K562 (cell line): ENCODE measurements at regions not wholly inside any gene's neighbourhood (a gene's known extent, or its start where the extent isn't known, plus 50 kb on each side); places are given as distances from the start of the nearest gene placed in this dataset.

Experiments
- ATAC-seq: fragments of 200-7000 bp; cut with Tn5 transposase; 3 replicates; pipeline ENCODE4 v1.9.1; 2020; ENCODE audit warnings: moderate library complexity
- BruUV-seq: library from RNA; stranded (reverse); fragments of 400-500 nt; replicated peaks from 2 replicates; lab custom pipeline; 2021; lab: Mats Ljungman, UMichigan
- CTCF ChIA-PET: fragments of 300-600 bp; formaldehyde crosslinking; extraction: SDS; loops from one replicate; lab custom pipeline; 2021; ENCODE audit warnings: low intra/inter-chr PET ratio; lab: Yijun Ruan, JAX
- POLR2A ChIA-PET: fragments of 300-600, 350-650 bp; sonication (Branson Sonifier 250); formaldehyde crosslinking; extraction: SDS; loops from one replicate; lab custom pipeline; 2021; ENCODE audit warnings: antibody characterized with exemption, inconsistent platforms; lab: Yijun Ruan, JAX
- DNase-seq, 4 experiments: peaks; one replicate each; pipeline versions ENCODE4 v3.0.0 to v3.0.0-alpha.2; 2011 to 2018; ENCODE audit warnings: low spot score in 3 of 4, mixed read lengths in 3 of 4; ENCODE audit errors: extremely low read depth in 1 of 4
- FAIRE-seq: peaks from 2 replicates; lab custom pipeline; 2011; peaks lifted over from hg19 to GRCh38; lab: Jason Lieb, UNC
- H2AFZ ChIP-seq: 2 replicates; pipeline ENCODE4 v1.6.0; 2011; ENCODE audit warnings: low read depth, low read length, control low read depth, inconsistent platforms
- H3K27ac ChIP-seq: fragments of 200-600 bp; 3 replicates; pipeline ENCODE4 v1.8.0; 2011; ENCODE audit warnings: low read depth, mild to moderate bottlenecking, control low read depth, inconsistent platforms, low read length, moderate library complexity, mixed read lengths; ENCODE audit errors: extremely low read depth
- H3K27me3 ChIP-seq, 2 experiments: fragments of 300-600 bp in 1 of 2; 2 replicates in 1 of 2; 3 replicates in 1 of 2; pipeline versions ENCODE4 v1.6.0 to v1.8.0; 2011; ENCODE audit warnings: inconsistent platforms in 2 of 2, low read length in 2 of 2, mild to moderate bottlenecking in 1 of 2, mixed read lengths in 1 of 2, moderate library complexity in 1 of 2; ENCODE audit not compliant: control insufficient read depth in 2 of 2, insufficient read depth in 2 of 2
- H3K36me3 ChIP-seq: fragments of 300-600 bp; 3 replicates; pipeline ENCODE4 v1.8.0; 2011; ENCODE audit warnings: mild to moderate bottlenecking, low read length, inconsistent platforms; ENCODE audit not compliant: control insufficient read depth, insufficient read depth
- H3K4me1 ChIP-seq, 2 experiments: fragments of 200-600 bp in 1 of 2; replicated peaks in 1 of 2; 2 replicates in 1 of 2; 3 replicates in 1 of 2; pipeline versions ENCODE4 v1.5.1 to v1.8.0; 2011; ENCODE audit warnings: inconsistent platforms in 2 of 2, low read length in 2 of 2, mild to moderate bottlenecking in 1 of 2, mixed read lengths in 1 of 2, moderate library complexity in 1 of 2; ENCODE audit not compliant: control insufficient read depth in 2 of 2, insufficient read depth in 2 of 2
- H3K4me2 ChIP-seq: 2 replicates; pipeline ENCODE4 v1.6.1; 2011; ENCODE audit warnings: low read length, control low read depth, inconsistent platforms, mixed read lengths; ENCODE audit not compliant: insufficient read depth
- H3K4me3 ChIP-seq: fragments of 200-600 bp; sonication (generic), shearing (Covaris generic); 2 replicates; pipeline ENCODE4 v1.5.1; 2016; ENCODE audit warnings: control low read depth, inconsistent platforms
- H3K79me2 ChIP-seq: fragments of 200-600 bp; 3 replicates; pipeline ENCODE4 v1.8.0; 2011; ENCODE audit warnings: low read length, inconsistent platforms; ENCODE audit not compliant: control insufficient read depth, insufficient read depth
- H3K9ac ChIP-seq, 2 experiments: 2 replicates each; pipeline versions ENCODE4 v1.6.0 to v1.6.1; 2011; ENCODE audit warnings: low read depth in 2 of 2, low read length in 2 of 2, control low read depth in 1 of 2, inconsistent platforms in 1 of 2, mild to moderate bottlenecking in 1 of 2, mixed read lengths in 1 of 2; ENCODE audit not compliant: insufficient read depth in 1 of 2
- H3K9me1 ChIP-seq: one replicate; pipeline ENCODE4 v1.6.0; 2011; ENCODE audit warnings: inconsistent platforms, mild to moderate bottlenecking, low read length, moderate library complexity; ENCODE audit not compliant: control insufficient read depth, insufficient read depth
- H3K9me3 ChIP-seq: replicated peaks from 2 replicates; pipeline ENCODE4 v1.5.1; 2011; ENCODE audit warnings: low read depth, low read length, inconsistent platforms; ENCODE audit not compliant: control insufficient read depth, insufficient read depth
- H4K20me1 ChIP-seq: replicated peaks from 2 replicates; pipeline ENCODE4 v1.6.1; 2011; ENCODE audit warnings: low read length, inconsistent platforms, mixed read lengths; ENCODE audit not compliant: control insufficient read depth, insufficient read depth
- BHLHE40 ChIP-seq: IDR thresholded peaks from 2 replicates; pipeline ENCODE4 v1.6.1; 2011; ENCODE audit warnings: low read length, improper control_type of control experiment
- CEBPG ChIP-seq, 3 experiments: fragments of 200-800 bp in 1 of 3; sonication (Bioruptor generic) in 1 of 3; sonication (generic) in 1 of 3; formaldehyde crosslinking in 1 of 3; IDR thresholded peaks in 2 of 3; conservative IDR thresholded peaks in 1 of 3; 2 replicates each; pipeline versions ENCODE4 v1.6.1 to v1.8.0; 2016 to 2022; ENCODE audit warnings: missing compliant biosample characterization in 2 of 3, missing genetic modification characterization in 2 of 3, mild to moderate bottlenecking in 1 of 3, missing genetic modification reagents in 1 of 3
- FOXK2 ChIP-seq, 2 experiments: fragments of 450-650 bp; IDR thresholded peaks in 1 of 2; conservative IDR thresholded peaks in 1 of 2; 2 replicates each; pipeline ENCODE4 v1.6.1; 2016; ENCODE audit warnings: low read depth in 2 of 2, mild to moderate bottlenecking in 1 of 2
- HDAC1 ChIP-seq, 2 experiments: fragments of 450-650 bp; IDR thresholded peaks; 2 replicates each; pipeline ENCODE4 v1.6.1; 2016 to 2017; ENCODE audit warnings: inconsistent platforms in 1 of 2, mild to moderate bottlenecking in 1 of 2, moderate library complexity in 1 of 2
- HDAC3 ChIP-seq: fragments of 450-650 bp; IDR thresholded peaks from 2 replicates; pipeline ENCODE4 v1.6.1; 2018; ENCODE audit warnings: borderline replicate concordance, mild to moderate bottlenecking, moderate library complexity; ENCODE audit not compliant: partially characterized antibody
- MAFK ChIP-seq: IDR thresholded peaks from 2 replicates; pipeline ENCODE4 v1.6.1; 2011; ENCODE audit warnings: low read length, improper control_type of control experiment
- SIRT6 ChIP-seq: IDR thresholded peaks from one replicate; pipeline ENCODE4 v1.6.1; 2012; ENCODE audit warnings: low read depth, mild to moderate bottlenecking, control low read depth, inconsistent platforms, low read length, moderate library complexity
- SLC30A9 ChIP-seq: fragments of 250-450 bp; sonication (Bioruptor Pico); IDR thresholded peaks from 2 replicates; pipeline ENCODE4 v1.8.0; 2022; ENCODE audit warnings: mild to moderate bottlenecking, moderate library complexity
- STAG1 ChIP-seq: sonication (generic); formaldehyde crosslinking; IDR thresholded peaks from 2 replicates; pipeline ENCODE4 v1.5.0; 2020; ENCODE audit warnings: missing genetic modification reagents, borderline replicate concordance
- SUPT5H ChIP-seq: fragments of 450-650 bp; IDR thresholded peaks from 2 replicates; pipeline ENCODE4 v1.6.1; 2016
- TARDBP ChIP-seq: fragments of 450-650 bp; IDR thresholded peaks from 2 replicates; pipeline ENCODE4 v1.6.1; 2016
- ZKSCAN3 ChIP-seq: fragments of 250-450 bp; sonication (Bioruptor Pico); IDR thresholded peaks from 2 replicates; pipeline ENCODE4 v1.4.0; 2020
- ZNF212 ChIP-seq: fragments of 450-650 bp; formaldehyde crosslinking; IDR thresholded peaks from 2 replicates; pipeline ENCODE4 v1.4.0; 2020; ENCODE audit warnings: mild to moderate bottlenecking
- ZNF408 ChIP-seq: fragments of 250-450 bp; sonication (Bioruptor Pico); IDR thresholded peaks from 2 replicates; pipeline ENCODE4 v1.4.0; 2020; ENCODE audit warnings: low read depth, mild to moderate bottlenecking, moderate library complexity
- ZNF512 ChIP-seq: IDR thresholded peaks from 2 replicates; pipeline ENCODE4 v1.6.1; 2016; ENCODE audit warnings: missing genetic modification characterization, missing compliant biosample characterization
- ZNF551 ChIP-seq: fragments of 250-450 bp; sonication (Bioruptor Pico); IDR thresholded peaks from 2 replicates; pipeline ENCODE4 v1.5.0; 2021; ENCODE audit warnings: mild to moderate bottlenecking, moderate library complexity
- WGBS: fragments of 100-300 bp; shearing (Covaris generic); methylation state at CpG from one replicate; pipeline ENCODE4 v1.1.6; 2016; ENCODE audit warnings: low coverage, mixed read lengths; ENCODE audit not compliant: insufficient coverage; ENCODE audit errors: missing lambda C conversion rate; 5-methylcytosine and 5-hydroxymethylcytosine counted together
- in situ Hi-C: fragments of 300-500 bp; cut with MboI; formaldehyde crosslinking; loops from 4 replicates; pipeline ENCODE4 v1.15.0; 2018; ENCODE audit warnings: inconsistent platforms, mixed read lengths
- intact Hi-C: fragments of 100-400 bp; cut with micrococcal nuclease; formaldehyde crosslinking; loops from 2 replicates; pipeline ENCODE4 v1.14.2; 2022

- no peak for DNase-seq
- intact Hi-C loops: no loop called here
- no peaks in the 10 kb centered on the region for H3K79me2 ChIP-seq
- no peaks in the 10 kb centered on the region for H3K4me1 ChIP-seq
- BruUV-seq: no TSS peak
- H2AFZ ChIP-seq: no peak overlapping the region
- TF ChIP-seq ZNF512 (peak; percentile 60), BHLHE40 (no peak), CEBPG (CRISPR knock-in tag; IDR thresholded peaks at IDR 0.05) (no peak), CEBPG (tag; conservative IDR thresholded peaks at IDR 0.05 in 1 of 2, IDR thresholded peaks at IDR 0.05 in 1 of 2) (no peak), STAG1 (CRISPR knock-in tag) (no peak)
- ATAC-seq: no peak
- CTCF ChIA-PET: no interaction called here
- H3K9me1 ChIP-seq: no peaks in the 10 kb centered on the region
- H3K36me3 ChIP-seq: no peaks in the 10 kb centered on the region
- no peak overlapping the region for H3K27ac ChIP-seq
- H3K4me2 ChIP-seq: no peak overlapping the region
- H3K9ac ChIP-seq: no peak overlapping the region
- FAIRE-seq: no peak
- H3K27me3 ChIP-seq: peaks cover 0 to 2% of the 10 kb centered on the region in 2 experiments; a peak in 1 of 5 replicates
- no peaks in the 10 kb centered on the region for H3K9me3 ChIP-seq
- no peaks in the 10 kb centered on the region for H4K20me1 ChIP-seq
- in situ Hi-C loops: no loop called here
- POLR2A ChIA-PET: no interaction called here
- H3K4me3 ChIP-seq: no peak overlapping the region
Measured at GRCh38 chr18:55139307-55139706, 180.0 kb upstream of the CCDC68 start.

GRCh38 chr18:55138401-55138800 is 179.1 kb upstream of the CCDC68 start:
- peaks cover 0 to 2% of the 10 kb centered on the region in 2 experiments; a peak in 1 of 5 replicates for H3K27me3 ChIP-seq
- no peak overlapping the region for H3K4me3 ChIP-seq
- H3K79me2 ChIP-seq: no peaks in the 10 kb centered on the region
- DNase-seq (no peak), ATAC-seq (no peak), FAIRE-seq (no peak)
- intact Hi-C loops: no loop called here
- H3K9ac ChIP-seq: no peak overlapping the region
- H2AFZ ChIP-seq: no peak overlapping the region
- no peak overlapping the region for H3K4me2 ChIP-seq
- BruUV-seq: no TSS peak
- no peaks in the 10 kb centered on the region for H3K9me3 ChIP-seq
- H4K20me1 ChIP-seq: no peaks in the 10 kb centered on the region
- no peaks in the 10 kb centered on the region for H3K36me3 ChIP-seq
- in situ Hi-C loops: no loop called here
- ChIA-PET CTCF (no interaction called here), POLR2A (no interaction called here)
- no peak overlapping the region for H3K27ac ChIP-seq
- no peaks in the 10 kb centered on the region for H3K9me1 ChIP-seq
- no peaks in the 10 kb centered on the region for H3K4me1 ChIP-seq
- 9% methylated on average over 3 of the region's 4 CpGs for WGBS
- TF ChIP-seq SIRT6 (no peak), FOXK2 (conservative IDR thresholded peaks at IDR 0.05 in 1 of 2, IDR thresholded peaks at IDR 0.05 in 1 of 2; ENCODE audit: low read depth in 2 of 2) (no peak), ZNF212 (CRISPR knock-in tag) (no peak), TARDBP (no peak), ZKSCAN3 (CRISPR knock-in tag) (no peak), HDAC3 (no peak), ZNF408 (CRISPR knock-in tag) (no peak), ZNF551 (CRISPR knock-in tag) (no peak), HDAC1 (IDR thresholded peaks at IDR 0.05) (no peak), SLC30A9 (no peak), MAFK (no peak), SUPT5H (no peak)
